NOMO-1 (cell line): ENCODE measurements at regions not wholly inside any gene's neighbourhood (a gene's known extent, or its start where the extent isn't known, plus 50 kb on each side); places are given as distances from the start of the nearest gene placed in this dataset.

ENCODE experiments used
- DNase-seq, 2 experiments: peaks; one replicate each; lab custom pipeline; 2025; ENCODE audit not compliant: unreplicated experiment in 2 of 2; lab: John Stamatoyannopoulos, UW

- no peak for DNase-seq
Observed at GRCh38 chr14:98018628-98019027, 1221.4 kb downstream of the VRK1 start.

GRCh38 chr14:98022541-98023520 is 1225.6 kb downstream of the VRK1 start:
- no peak for DNase-seq

DNA sequence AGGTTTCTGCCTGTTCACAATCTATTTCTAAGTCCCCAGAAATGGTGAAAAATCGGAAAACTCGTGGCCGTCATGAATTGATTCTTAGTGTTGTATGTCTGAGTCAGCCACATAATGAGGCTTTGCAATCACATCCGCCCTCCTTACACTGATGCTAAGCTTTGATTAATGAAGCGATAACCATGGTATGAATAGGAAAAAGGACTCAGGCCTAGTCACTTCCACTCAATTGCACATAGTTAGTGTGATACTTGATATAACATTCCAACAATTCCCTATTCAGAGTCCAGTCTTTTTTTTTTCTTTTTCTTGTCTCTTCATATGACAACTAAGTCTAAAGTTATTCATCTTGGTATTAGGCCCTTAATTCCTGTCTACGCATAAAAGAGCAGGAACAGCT is 1231.0 kb downstream of the VRK1 start:
- DNase-seq, result no peak

GRCh38 chr14:98035396-98035795 is 1236.6 kb downstream of the BCL11B start:
- no peak for DNase-seq

- no peak for DNase-seq
Observed at GRCh38 chr14:98037831-98038230, 1234.2 kb downstream of the BCL11B start.

GRCh38 chr14:98056946-98057345 is 1215.1 kb downstream of the BCL11B start:
- DNase-seq, result no peak

- DNase-seq, result no peak
Observed at GRCh38 chr14:98059106-98059505, 1212.9 kb downstream of the BCL11B start.

GRCh38 chr14:98062083-98062482 is 1209.9 kb downstream of the BCL11B start:
- no peak for DNase-seq

- no peak for DNase-seq
Observed at GRCh38 chr14:98069712-98070171, 1202.3 kb downstream of the BCL11B start.

- DNase-seq, result no peak
Observed at GRCh38 chr14:98070536-98070935, 1201.5 kb downstream of the BCL11B start.

DNA sequence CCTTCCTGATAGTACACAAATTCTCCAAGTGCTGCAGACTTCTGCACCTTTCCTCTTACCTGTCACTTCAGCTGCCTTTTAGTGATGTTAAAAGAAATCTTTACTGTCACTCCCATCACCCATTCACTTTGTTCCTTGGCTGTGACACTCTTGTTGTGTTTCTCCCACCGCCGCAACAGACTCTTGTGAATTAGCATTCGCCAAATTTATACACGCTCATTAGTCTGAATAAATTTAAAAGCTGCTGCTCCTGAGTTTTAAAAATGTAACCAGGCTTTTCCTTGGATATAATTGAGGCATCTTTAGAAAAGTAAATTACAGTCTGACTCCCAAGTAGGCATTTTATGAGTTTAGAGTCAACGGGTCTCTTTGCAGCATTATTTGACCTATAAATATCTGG is 1197.9 kb downstream of the BCL11B start:
- no peak for DNase-seq

DNA sequence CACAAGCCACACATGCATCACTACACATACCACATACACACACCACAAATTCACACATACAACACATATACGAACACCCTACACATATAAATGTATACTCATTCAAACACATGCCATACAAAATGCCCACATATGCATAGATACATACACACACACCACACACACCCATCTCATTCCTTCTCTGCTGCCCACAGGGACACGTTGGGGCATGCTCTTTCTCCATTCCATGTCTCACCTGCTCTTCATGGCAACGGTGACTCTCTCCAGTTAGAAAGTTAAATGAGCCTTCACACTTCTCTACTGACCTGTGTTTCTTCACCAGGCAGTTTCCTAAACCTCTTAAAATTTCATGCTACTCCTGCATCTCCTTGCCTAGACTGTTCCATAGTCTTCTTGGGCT is 1194.8 kb downstream of the BCL11B start:
- no peak for DNase-seq

DNA sequence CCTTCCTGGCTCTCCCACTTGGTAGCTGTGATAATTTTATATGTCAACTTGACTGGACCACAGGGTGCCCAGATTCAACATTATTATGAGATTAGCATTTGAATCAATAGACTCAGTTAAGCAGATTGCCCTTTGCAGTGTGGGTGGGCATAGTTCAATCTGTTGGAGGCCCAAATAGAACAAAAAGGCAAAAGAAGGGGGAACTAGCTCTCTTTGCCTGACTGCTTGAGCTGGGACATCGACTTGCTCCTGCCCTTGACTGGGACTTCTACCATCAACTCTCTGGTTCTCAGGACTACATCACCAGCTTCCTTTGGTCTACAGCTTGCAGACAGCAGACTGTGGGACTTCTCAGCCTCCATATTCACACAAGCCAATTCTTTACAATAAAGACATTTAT is 1189.2 kb downstream of the BCL11B start:
- DNase-seq, result no peak

- no peak for DNase-seq
Observed at GRCh38 chr14:98085751-98086150, 1186.2 kb downstream of the BCL11B start.

DNA sequence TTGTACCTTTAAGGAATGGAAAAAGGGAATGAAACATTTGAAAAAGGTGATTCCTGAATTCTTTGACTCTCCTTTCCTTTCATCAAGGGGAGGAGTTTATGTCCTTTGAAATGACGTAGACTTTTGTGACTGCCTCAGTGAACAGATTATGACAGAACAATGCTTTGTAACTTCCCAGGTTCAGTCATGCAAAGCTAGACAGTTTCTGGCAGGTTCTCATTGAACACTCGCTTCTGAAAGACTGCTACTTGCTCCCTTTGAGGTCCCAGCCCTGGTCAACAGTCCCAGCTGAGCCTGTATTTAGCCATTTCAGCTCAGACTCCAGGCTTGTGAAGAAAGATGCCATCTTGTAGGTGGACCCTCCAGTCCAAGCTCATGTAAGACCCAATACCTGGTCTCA is 1178.9 kb downstream of the BCL11B start:
- DNase-seq, result no peak

- no peak for DNase-seq
Observed at GRCh38 chr14:98099527-98099926, 1172.5 kb downstream of the BCL11B start.

DNA sequence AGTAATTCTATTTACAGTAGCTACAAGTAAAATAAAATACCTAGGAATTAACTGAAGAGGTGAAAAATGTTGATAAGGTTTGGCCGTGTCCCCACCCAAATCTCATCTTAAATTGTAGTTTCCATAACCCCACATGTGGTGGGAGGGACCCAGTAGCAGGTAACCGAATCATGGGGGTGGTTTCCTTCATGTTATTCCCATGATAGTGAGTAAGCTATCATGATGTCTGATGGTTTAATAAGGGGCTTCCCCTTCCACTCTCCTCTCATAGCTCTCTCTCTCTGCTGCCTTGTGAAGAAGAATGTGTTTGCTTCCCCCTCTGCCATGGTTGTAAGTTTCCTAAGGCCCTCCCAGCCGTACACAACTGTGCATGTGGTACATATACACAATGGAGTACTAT is 1170.7 kb downstream of the BCL11B start:
- no peak for DNase-seq

- no peak for DNase-seq
Observed at GRCh38 chr14:98103705-98104104, 1168.3 kb downstream of the BCL11B start.

DNA sequence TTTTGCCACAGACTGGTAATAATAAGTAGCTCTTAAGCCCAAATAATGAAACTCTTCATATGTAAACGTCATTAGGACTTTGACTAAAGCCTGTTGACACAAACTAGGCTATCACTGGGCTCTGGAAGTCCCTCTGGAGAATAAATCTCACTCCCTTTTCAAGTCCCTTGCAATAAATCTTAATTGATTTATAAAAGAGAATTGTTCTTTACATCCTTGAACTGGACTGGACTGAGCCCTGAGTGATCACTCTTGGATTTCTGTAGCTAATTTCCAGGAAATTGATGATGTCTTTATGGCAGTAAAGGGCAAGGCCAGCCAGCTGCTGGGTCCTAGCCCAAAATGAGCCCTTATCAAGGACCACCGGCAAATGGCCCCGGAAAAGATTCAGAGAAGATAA is 1162.7 kb downstream of the BCL11B start:
- DNase-seq, result no peak

GRCh38 chr14:98112194-98112780 is 1159.7 kb downstream of the BCL11B start:
- no peak for DNase-seq

- DNase-seq, result no peak
Observed at GRCh38 chr14:98114122-98114895, 1157.7 kb downstream of the BCL11B start.
